ENCODE measurements at regions not wholly inside any gene's neighbourhood (a gene's known extent, or its start where the extent isn't known, plus 50 kb on each side); places are given as distances from the start of the nearest gene placed in this dataset.
"Not testable (repeated sequence)": the region's sequence is repeated elsewhere in the genome, so short reads cannot be mapped to it uniquely, and the experiment has no call there.

- DNase-seq (ENCODE audit: low read depth in 3 of 3) = no peak
Measured at GRCh38 chr1:218494449-218494852, 149.3 kb downstream of the TGFB2 start.

GRCh38 chr1:218495931-218496330 lies 150.8 kb downstream of the TGFB2 start:
- DNase-seq (ENCODE audit: low read depth in 3 of 3) = no peak

- DNase-seq (ENCODE audit: low read depth in 3 of 3) = no peak
Measured at GRCh38 chr1:218496561-218496960, 151.4 kb downstream of the TGFB2 start.

- DNase-seq (ENCODE audit: low read depth in 3 of 3) = no peak
Measured at GRCh38 chr1:218498056-218498938, 153.2 kb downstream of the TGFB2 start.

- no peak for DNase-seq (ENCODE audit: low read depth in 3 of 3)
Measured at GRCh38 chr1:218499011-218499691, 154.0 kb downstream of the TGFB2 start.

- no peak for DNase-seq (ENCODE audit: low read depth in 3 of 3)
Measured at GRCh38 chr1:218499911-218500310, 154.8 kb downstream of the TGFB2 start.

GRCh38 chr1:218501161-218501560 lies 156.0 kb downstream of the TGFB2 start:
- no peak for DNase-seq (ENCODE audit: low read depth in 3 of 3)

GRCh38 chr1:218502383-218502782 lies 157.2 kb downstream of the TGFB2 start:
- DNase-seq (ENCODE audit: low read depth in 3 of 3) = no peak

- DNase-seq (ENCODE audit: low read depth in 3 of 3) = no peak
Measured at GRCh38 chr1:218503102-218503501, 158.0 kb downstream of the TGFB2 start.

GRCh38 chr1:218507355-218508002 lies 162.3 kb downstream of the TGFB2 start:
- no peak for DNase-seq (ENCODE audit: low read depth in 3 of 3)

- no peak for DNase-seq (ENCODE audit: low read depth in 3 of 3)
Measured at GRCh38 chr1:218510153-218510772, 165.1 kb downstream of the TGFB2 start.

GRCh38 chr1:218513328-218513727 lies 168.2 kb downstream of the TGFB2 start:
- DNase-seq (ENCODE audit: low read depth in 3 of 3) = no peak

- no peak for DNase-seq (ENCODE audit: low read depth in 3 of 3)
Measured at GRCh38 chr1:218514689-218515088, 169.6 kb downstream of the TGFB2 start.

- DNase-seq (ENCODE audit: low read depth in 3 of 3) = no peak
Measured at GRCh38 chr1:218516526-218516925, 171.4 kb downstream of the TGFB2 start.

GRCh38 chr1:218517459-218517858 lies 172.3 kb downstream of the TGFB2 start:
- no peak for DNase-seq (ENCODE audit: low read depth in 3 of 3)

GRCh38 chr1:218518216-218518740 lies 173.1 kb downstream of the TGFB2 start:
- no peak for DNase-seq (ENCODE audit: low read depth in 3 of 3)

- not testable (repeated sequence) for DNase-seq (ENCODE audit: low read depth in 3 of 3)
Measured at GRCh38 chr1:218520646-218521045, 175.5 kb downstream of the TGFB2 start.

- DNase-seq (ENCODE audit: low read depth in 3 of 3) = peak in 1 of 3 experiments; percentile 2
Measured at GRCh38 chr1:218521414-218522169, 176.5 kb downstream of the TGFB2 start.

- no peak for DNase-seq (ENCODE audit: low read depth in 3 of 3)
Measured at GRCh38 chr1:218524526-218524925, 179.4 kb downstream of the TGFB2 start.

GRCh38 chr1:218525031-218525430 lies 179.9 kb downstream of the TGFB2 start:
- no peak for DNase-seq (ENCODE audit: low read depth in 3 of 3)

All from stimulated activated CD4-positive, alpha-beta T cell treated with anti-CD3 and anti-CD28 coated beads, TNF-alpha, amount 100 ng/mL, for 4 hours (primary cell).